Skeletal muscle tissue (tissue), 4 donors: ENCODE measurements at regions not wholly inside any gene's neighbourhood (a gene's known extent, or its start where the extent isn't known, plus 50 kb on each side); places are given as distances from the start of the nearest gene placed in this dataset. TPM values are rescaled to one million over a fixed set of nuclear protein-coding genes. Genes with fewer than 3 reads are reported as not detected.

Experiments
- H3K27ac ChIP-seq: one replicate; pipeline ENCODE4 v1.7.0; 2013; ENCODE audit warnings: mild to moderate bottlenecking, low read depth, low read length, inconsistent platforms
- H3K27me3 ChIP-seq, 3 donors: one replicate each; pipeline ENCODE4 v1.7.0; 2013; ENCODE audit warnings: low read length in 3 of 3; ENCODE audit not compliant: control insufficient read depth in 3 of 3, insufficient read depth in 3 of 3
- H3K36me3 ChIP-seq, 3 donors: one replicate each; pipeline ENCODE4 v1.7.0; 2013; ENCODE audit warnings: low read length in 3 of 3; ENCODE audit not compliant: control insufficient read depth in 3 of 3, insufficient read depth in 3 of 3
- H3K4me1 ChIP-seq, 3 donors: one replicate each; pipeline ENCODE4 v1.7.0; 2013; ENCODE audit warnings: low read length in 3 of 3, mild to moderate bottlenecking in 3 of 3; ENCODE audit not compliant: control insufficient read depth in 3 of 3, insufficient read depth in 3 of 3
- H3K4me3 ChIP-seq, 3 donors: one replicate each; pipeline ENCODE4 v1.7.0; 2013; ENCODE audit warnings: low read length in 3 of 3
- H3K9ac ChIP-seq, 3 donors: one replicate each; pipeline ENCODE4 v1.7.0; 2013; ENCODE audit warnings: low read length in 3 of 3, mild to moderate bottlenecking in 3 of 3, moderate library complexity in 2 of 3, low read depth in 1 of 3
- H3K9me3 ChIP-seq, 3 donors: one replicate each; pipeline ENCODE4 v1.7.0; 2013; ENCODE audit warnings: low read length in 3 of 3; ENCODE audit not compliant: control insufficient read depth in 3 of 3
- small RNA-seq: library from RNA; depleted of rRNA; stranded (forward); fragments of <200 nt; gene quantifications from one replicate; pipeline ENCODE3, GENCODE V24; 2014
- donor health status: Osteomylitis.

- Histone ChIP-seq H3K4me1 (no peaks in the 10 kb centered on the region), H3K9ac (no peak overlapping the region), H3K27me3 (peaks cover 0 to 2% (median 0%) of the 10 kb centered on the region in 3 donors), H3K36me3 (no peaks in the 10 kb centered on the region), H3K4me3 (no peak overlapping the region), H3K27ac (no peak overlapping the region), H3K9me3 (no peaks in the 10 kb centered on the region)
Observed at GRCh38 chr11:36724742-36725385, 126.8 kb upstream of the RAG2 start.

GRCh38 chr11:36722421-36722820, 124.4 kb upstream of the RAG2 start:
- Histone ChIP-seq H3K4me1 (no peaks in the 10 kb centered on the region), H3K9me3 (no peaks in the 10 kb centered on the region), H3K27ac (no peak overlapping the region), H3K9ac (no peak overlapping the region), H3K27me3 (peaks cover 0 to 5% (median 0%) of the 10 kb centered on the region in 3 donors), H3K4me3 (no peak overlapping the region), H3K36me3 (no peaks in the 10 kb centered on the region)

GRCh38 chr11:36719358-36720107, 121.5 kb upstream of the RAG2 start:
- H3K4me3 ChIP-seq: no peak overlapping the region

GRCh38 chr11:36718451-36718850, 120.4 kb upstream of the RAG2 start:
- peaks cover 0 to 5% (median 0%) of the 10 kb centered on the region in 3 donors for H3K27me3 ChIP-seq
- H3K4me1 ChIP-seq: no peaks in the 10 kb centered on the region
- H3K4me3 ChIP-seq: no peak overlapping the region
- no peaks in the 10 kb centered on the region for H3K36me3 ChIP-seq
- H3K27ac ChIP-seq: no peak overlapping the region
- H3K9me3 ChIP-seq: no peaks in the 10 kb centered on the region
- H3K9ac ChIP-seq: no peak overlapping the region

More at GRCh38 chr11:36719358-36720107, 121.5 kb upstream of the RAG2 start:
- H3K4me1 ChIP-seq: no peaks in the 10 kb centered on the region
- H3K27me3 ChIP-seq: peaks cover 0 to 5% (median 0%) of the 10 kb centered on the region in 3 donors
- H3K27ac ChIP-seq: no peak overlapping the region
- no peaks in the 10 kb centered on the region for H3K36me3 ChIP-seq
- no peaks in the 10 kb centered on the region for H3K9me3 ChIP-seq
- H3K9ac ChIP-seq: no peak overlapping the region

- H3K9ac ChIP-seq: no peak overlapping the region
- no peak overlapping the region for H3K4me3 ChIP-seq
- H3K36me3 ChIP-seq: no peaks in the 10 kb centered on the region
- no peaks in the 10 kb centered on the region for H3K9me3 ChIP-seq
- no peaks in the 10 kb centered on the region for H3K27me3 ChIP-seq
- H3K4me1 ChIP-seq: no peaks in the 10 kb centered on the region
- H3K27ac ChIP-seq: no peak overlapping the region
Observed at GRCh38 chr11:36713715-36714114, 115.7 kb upstream of the RAG2 start.

- Histone ChIP-seq H3K4me1 (no peaks in the 10 kb centered on the region), H3K9me3 (no peaks in the 10 kb centered on the region), H3K27ac (no peak overlapping the region), H3K36me3 (no peaks in the 10 kb centered on the region), H3K4me3 (no peak overlapping the region), H3K27me3 (no peaks in the 10 kb centered on the region), H3K9ac (no peak overlapping the region)
Observed at GRCh38 chr11:36711104-36711825, 113.2 kb upstream of the RAG2 start.

Small RNA genes lying in the stretch of these regions (small RNA-seq; reads per million reads assigned to genes)
- gene RF00322 (not detected), gene RNU6-99P (not detected)
